ENCODE measurements at regions not wholly inside any gene's neighbourhood (a gene's known extent, or its start where the extent isn't known, plus 50 kb on each side); places are given as distances from the start of the nearest gene placed in this dataset.

DNA sequence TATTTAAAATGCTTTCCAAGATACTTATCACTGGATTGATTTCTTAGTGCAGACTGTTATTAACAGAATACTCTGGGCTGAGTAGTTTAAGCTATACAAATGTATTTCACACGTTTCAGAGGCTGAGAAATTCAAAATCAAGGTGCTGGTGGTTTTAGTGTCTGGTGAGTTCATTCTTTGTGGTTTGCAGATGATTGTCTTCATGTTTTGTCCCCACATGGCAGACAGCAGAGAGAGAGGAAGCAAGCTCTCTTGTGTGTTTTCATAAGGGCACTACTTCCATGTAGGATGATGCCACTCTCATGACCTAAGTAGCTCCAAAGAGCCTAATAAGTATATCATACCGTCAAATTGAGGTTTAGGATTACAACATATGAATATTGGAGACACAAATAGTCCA, 1348.9 kb upstream of the FLRT2 start:
- no peaks in the 10 kb centered on the region for H3K4me1 ChIP-seq (ENCODE audit: insufficient read depth, low read length, severe bottlenecking)
- no peaks in the 10 kb centered on the region for H3F3A ChIP-seq (ENCODE audit: insufficient read depth, low read length)
- H3K4me2 ChIP-seq (ENCODE audit: low read length): no peak overlapping the region
- H3K9ac ChIP-seq (ENCODE audit: low read length): no peak overlapping the region
- H3K27me3 ChIP-seq (ENCODE audit: insufficient read depth, low read length): no peaks in the 10 kb centered on the region
- H3K9me2 ChIP-seq (ENCODE audit: low read depth, low read length): no peaks in the 10 kb centered on the region
- H3K79me2 ChIP-seq (ENCODE audit: insufficient read depth, low read length): no peaks in the 10 kb centered on the region
- no peak overlapping the region for H3K27ac ChIP-seq (ENCODE audit: low read depth, low read length, poor library complexity, severe bottlenecking)
- H3K9me3 ChIP-seq (ENCODE audit: low read length): no peaks in the 10 kb centered on the region
- TF ChIP-seq, protein P1, sequence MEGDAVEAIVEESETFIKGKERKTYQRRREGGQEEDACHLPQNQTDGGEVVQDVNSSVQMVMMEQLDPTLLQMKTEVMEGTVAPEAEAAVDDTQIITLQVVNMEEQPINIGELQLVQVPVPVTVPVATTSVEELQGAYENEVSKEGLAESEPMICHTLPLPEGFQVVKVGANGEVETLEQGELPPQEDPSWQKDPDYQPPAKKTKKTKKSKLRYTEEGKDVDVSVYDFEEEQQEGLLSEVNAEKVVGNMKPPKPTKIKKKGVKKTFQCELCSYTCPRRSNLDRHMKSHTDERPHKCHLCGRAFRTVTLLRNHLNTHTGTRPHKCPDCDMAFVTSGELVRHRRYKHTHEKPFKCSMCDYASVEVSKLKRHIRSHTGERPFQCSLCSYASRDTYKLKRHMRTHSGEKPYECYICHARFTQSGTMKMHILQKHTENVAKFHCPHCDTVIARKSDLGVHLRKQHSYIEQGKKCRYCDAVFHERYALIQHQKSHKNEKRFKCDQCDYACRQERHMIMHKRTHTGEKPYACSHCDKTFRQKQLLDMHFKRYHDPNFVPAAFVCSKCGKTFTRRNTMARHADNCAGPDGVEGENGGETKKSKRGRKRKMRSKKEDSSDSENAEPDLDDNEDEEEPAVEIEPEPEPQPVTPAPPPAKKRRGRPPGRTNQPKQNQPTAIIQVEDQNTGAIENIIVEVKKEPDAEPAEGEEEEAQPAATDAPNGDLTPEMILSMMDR (IDR thresholded peaks at IDR 0.05; ENCODE audit: low read length): no peak
- TF ChIP-seq EZH2 (IDR thresholded peaks at IDR 0.05; ENCODE audit: borderline replicate concordance, low read length): no peak
- no peaks in the 10 kb centered on the region for H4K20me1 ChIP-seq (ENCODE audit: insufficient read depth, low read length)
- H2AFZ ChIP-seq (ENCODE audit: low read length): no peak overlapping the region
- no peak overlapping the region for H3K4me3 ChIP-seq (ENCODE audit: low read depth, low read length, poor library complexity, severe bottlenecking)
- no peaks in the 10 kb centered on the region for H3K36me3 ChIP-seq (ENCODE audit: insufficient read depth, low read length)

- TF ChIP-seq EZH2 (IDR thresholded peaks at IDR 0.05; ENCODE audit: borderline replicate concordance, low read length): no peak
- TF ChIP-seq, protein P1 (IDR thresholded peaks at IDR 0.05; ENCODE audit: low read length): no peak
- no peak overlapping the region for H3K4me3 ChIP-seq (ENCODE audit: low read depth, low read length, poor library complexity, severe bottlenecking)
- H3K4me2 ChIP-seq (ENCODE audit: low read length): no peak overlapping the region
- H3K4me1 ChIP-seq (ENCODE audit: insufficient read depth, low read length, severe bottlenecking): no peaks in the 10 kb centered on the region
- H3K9me2 ChIP-seq (ENCODE audit: low read depth, low read length): no peaks in the 10 kb centered on the region
- H3K9me3 ChIP-seq (ENCODE audit: low read length): 0 out of 2 replicates have a peak, but pooled peaks cover 4% of the 10 kb centered on the region
- H2AFZ ChIP-seq (ENCODE audit: low read length): no peak overlapping the region
- no peak overlapping the region for H3K27ac ChIP-seq (ENCODE audit: low read depth, low read length, poor library complexity, severe bottlenecking)
- no peaks in the 10 kb centered on the region for H3K36me3 ChIP-seq (ENCODE audit: insufficient read depth, low read length)
- no peaks in the 10 kb centered on the region for H3F3A ChIP-seq (ENCODE audit: insufficient read depth, low read length)
- no peaks in the 10 kb centered on the region for H3K27me3 ChIP-seq (ENCODE audit: insufficient read depth, low read length)
- no peak overlapping the region for H3K9ac ChIP-seq (ENCODE audit: low read length)
- H4K20me1 ChIP-seq (ENCODE audit: insufficient read depth, low read length): no peaks in the 10 kb centered on the region
- no peaks in the 10 kb centered on the region for H3K79me2 ChIP-seq (ENCODE audit: insufficient read depth, low read length)
These were observed 1334.4 kb upstream of the FLRT2 start for GRCh38 chr14:84195514-84195913.

GRCh38 chr14:84197704-84198103, 1332.2 kb upstream of the FLRT2 start:
- Histone ChIP-seq H3K79me2 (ENCODE audit: insufficient read depth, low read length) (no peaks in the 10 kb centered on the region), H2AFZ (ENCODE audit: low read length) (no peak overlapping the region), H3K36me3 (ENCODE audit: insufficient read depth, low read length) (no peaks in the 10 kb centered on the region), H3K9ac (ENCODE audit: low read length) (no peak overlapping the region), H3F3A (ENCODE audit: insufficient read depth, low read length) (no peaks in the 10 kb centered on the region), H3K4me3 (ENCODE audit: low read depth, low read length, poor library complexity, severe bottlenecking) (no peak overlapping the region), H3K9me3 (ENCODE audit: low read length) (0 out of 2 replicates have a peak, but pooled peaks cover 4% of the 10 kb centered on the region), H3K4me1 (ENCODE audit: insufficient read depth, low read length, severe bottlenecking) (no peaks in the 10 kb centered on the region), H3K9me2 (ENCODE audit: low read depth, low read length) (no peaks in the 10 kb centered on the region), H4K20me1 (ENCODE audit: insufficient read depth, low read length) (no peaks in the 10 kb centered on the region), H3K27me3 (ENCODE audit: insufficient read depth, low read length) (no peaks in the 10 kb centered on the region), H3K4me2 (ENCODE audit: low read length) (no peak overlapping the region), H3K27ac (ENCODE audit: low read depth, low read length, poor library complexity, severe bottlenecking) (no peak overlapping the region)
- TF ChIP-seq, protein P1 (IDR thresholded peaks at IDR 0.05; ENCODE audit: low read length): no peak
- no peak for TF ChIP-seq EZH2 (IDR thresholded peaks at IDR 0.05; ENCODE audit: borderline replicate concordance, low read length)
